HCT116 (cell line): ENCODE measurements at regions not wholly inside any gene's neighbourhood (a gene's known extent, or its start where the extent isn't known, plus 50 kb on each side); places are given as distances from the start of the nearest gene placed in this dataset.

Source experiments
- ATF3 ChIP-seq: IDR thresholded peaks from 2 replicates; pipeline ENCODE4 v1.6.1; 2012
- CEBPB ChIP-seq: IDR thresholded peaks from 2 replicates; pipeline ENCODE4 v1.6.1; 2012; ENCODE audit warnings: low read depth
- CTCF ChIP-seq, 3 experiments: fragments of 200-600 bp in 1 of 3; sonication (generic) in 1 of 3; IDR thresholded peaks in 2 of 3; conservative IDR thresholded peaks in 1 of 3; 2 replicates each; pipeline ENCODE4 v1.5.1; 2012 to 2017; ENCODE audit warnings: low read depth in 2 of 3, low read length in 2 of 3, antibody characterized with exemption in 1 of 3, borderline replicate concordance in 1 of 3, control low read depth in 1 of 3, mild to moderate bottlenecking in 1 of 3, mixed read lengths in 1 of 3, mixed run types in 1 of 3, moderate library complexity in 1 of 3; ENCODE audit not compliant: insufficient read depth in 1 of 3
- ELF1 ChIP-seq: IDR thresholded peaks from 2 replicates; pipeline ENCODE4 v1.6.1; 2012; ENCODE audit warnings: low read depth, borderline replicate concordance
- EZH2phosphoT487 ChIP-seq: fragments of 200-600 bp; IDR thresholded peaks from 2 replicates; pipeline ENCODE4 v1.6.1; 2018; ENCODE audit warnings: antibody characterized with exemption, borderline replicate concordance
- FOSL1 ChIP-seq: IDR thresholded peaks from 2 replicates; pipeline ENCODE4 v1.6.1; 2012; ENCODE audit warnings: low read depth
- MAX ChIP-seq: IDR thresholded peaks from 2 replicates; pipeline ENCODE4 v1.6.1; 2012
- POLR2A ChIP-seq: IDR thresholded peaks from 2 replicates; pipeline ENCODE4 v1.7.0; 2011; ENCODE audit warnings: borderline replicate concordance; ENCODE audit not compliant: insufficient read depth, insufficient read length; ENCODE audit errors: extremely low read depth
- RAD21 ChIP-seq: IDR thresholded peaks from 2 replicates; pipeline ENCODE4 v1.6.1; 2012; ENCODE audit warnings: low read depth, mild to moderate bottlenecking
- SP1 ChIP-seq: IDR thresholded peaks from 2 replicates; pipeline ENCODE4 v1.6.1; 2012; ENCODE audit warnings: low read depth
- SRF ChIP-seq: IDR thresholded peaks from 2 replicates; pipeline ENCODE4 v1.6.1; 2012; ENCODE audit warnings: low read depth
- TCF7L2 ChIP-seq: IDR thresholded peaks from 2 replicates; pipeline ENCODE4 v1.7.0; 2011; ENCODE audit warnings: borderline replicate concordance, inconsistent platforms; ENCODE audit not compliant: insufficient read depth, insufficient read length; ENCODE audit errors: extremely low read depth
- YY1 ChIP-seq: IDR thresholded peaks from 2 replicates; pipeline ENCODE4 v1.6.1; 2011; ENCODE audit warnings: low read length, low read depth, moderate library complexity, mild to moderate bottlenecking; ENCODE audit not compliant: insufficient replicate concordance; ENCODE audit errors: extremely low read depth
- ZFX ChIP-seq: fragments of 450-650 bp; IDR thresholded peaks from 2 replicates; pipeline ENCODE4 v1.6.1; 2017

GRCh38 chr2:13669607-13670006, 952.9 kb downstream of the TRIB2 start:
- TF ChIP-seq MAX (no peak), CTCF (IDR thresholded peaks at IDR 0.05 in 2 of 3, conservative IDR thresholded peaks at IDR 0.05 in 1 of 3; ENCODE audit: borderline replicate concordance in 1 of 3, insufficient read depth in 1 of 3, low read depth in 2 of 3, low read length in 2 of 3) (no peak), POLR2A (no peak), SRF (no peak), SP1 (no peak), ATF3 (no peak), TCF7L2 (no peak), FOSL1 (no peak), EZH2phosphoT487 (no peak), YY1 (no peak), RAD21 (no peak), ELF1 (no peak), CEBPB (no peak), ZFX (no peak)
